ENCODE measurements at regions not wholly inside any gene's neighbourhood (a gene's known extent, or its start where the extent isn't known, plus 50 kb on each side); places are given as distances from the start of the nearest gene placed in this dataset.

- ChIA-PET CTCF (interaction anchor here (0.7 to 0.9 kb wide), 3 partner anchors 12 to 401 kb away, joined by 3 to 8 read pairs (median 5); no protein-coding TSS in a partner anchor), POLR2A (ENCODE audit: low non-redundant PET) (no interaction called here)
- TF ChIP-seq, protein P1, sequence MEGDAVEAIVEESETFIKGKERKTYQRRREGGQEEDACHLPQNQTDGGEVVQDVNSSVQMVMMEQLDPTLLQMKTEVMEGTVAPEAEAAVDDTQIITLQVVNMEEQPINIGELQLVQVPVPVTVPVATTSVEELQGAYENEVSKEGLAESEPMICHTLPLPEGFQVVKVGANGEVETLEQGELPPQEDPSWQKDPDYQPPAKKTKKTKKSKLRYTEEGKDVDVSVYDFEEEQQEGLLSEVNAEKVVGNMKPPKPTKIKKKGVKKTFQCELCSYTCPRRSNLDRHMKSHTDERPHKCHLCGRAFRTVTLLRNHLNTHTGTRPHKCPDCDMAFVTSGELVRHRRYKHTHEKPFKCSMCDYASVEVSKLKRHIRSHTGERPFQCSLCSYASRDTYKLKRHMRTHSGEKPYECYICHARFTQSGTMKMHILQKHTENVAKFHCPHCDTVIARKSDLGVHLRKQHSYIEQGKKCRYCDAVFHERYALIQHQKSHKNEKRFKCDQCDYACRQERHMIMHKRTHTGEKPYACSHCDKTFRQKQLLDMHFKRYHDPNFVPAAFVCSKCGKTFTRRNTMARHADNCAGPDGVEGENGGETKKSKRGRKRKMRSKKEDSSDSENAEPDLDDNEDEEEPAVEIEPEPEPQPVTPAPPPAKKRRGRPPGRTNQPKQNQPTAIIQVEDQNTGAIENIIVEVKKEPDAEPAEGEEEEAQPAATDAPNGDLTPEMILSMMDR (conservative IDR thresholded peaks at IDR 0.05; ENCODE audit: low read depth), result no peak
- no peak for DNase-seq (ENCODE audit: low spot score)
- H3K27ac ChIP-seq, result no peak overlapping the region
These were observed 74.7 kb upstream of the MDM1 start for GRCh38 chr12:68406911-68407310.

- TF ChIP-seq, protein P1 (conservative IDR thresholded peaks at IDR 0.05; ENCODE audit: low read depth), result no peak
- no peak overlapping the region for H3K27ac ChIP-seq
- no peak for DNase-seq (ENCODE audit: low spot score)
- ChIA-PET CTCF (interaction anchor here (0.6 kb wide), 1 partner anchor 375 kb away, joined by 3 read pairs; no protein-coding TSS in a partner anchor), POLR2A (ENCODE audit: low non-redundant PET) (no interaction called here)
These were observed 78.0 kb upstream of the MDM1 start for GRCh38 chr12:68410018-68410660.

DNA sequence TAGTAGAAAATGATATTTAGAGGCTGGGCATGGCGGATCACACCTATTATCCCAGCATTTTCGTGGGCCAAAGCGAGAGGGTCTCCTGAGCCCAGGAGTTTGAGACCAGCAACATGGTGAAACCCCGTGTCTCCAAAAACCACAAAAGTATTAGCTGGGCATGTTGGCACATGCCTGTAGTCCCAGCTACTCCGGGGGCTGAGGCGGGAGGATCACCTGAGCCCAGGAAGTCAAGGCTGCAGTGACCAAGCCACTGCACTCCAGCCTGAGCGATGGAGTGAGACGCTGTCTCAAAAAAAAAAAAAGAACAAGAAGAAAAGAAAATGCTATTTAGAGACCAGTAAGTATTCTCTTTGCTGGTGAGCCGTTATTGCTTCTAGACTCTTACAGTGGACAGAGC is 79.2 kb upstream of the MDM1 start:
- POLR2A ChIA-PET (ENCODE audit: low non-redundant PET), result no interaction called here
- TF ChIP-seq, protein P1 (conservative IDR thresholded peaks at IDR 0.05; ENCODE audit: low read depth), result no peak
- no peak overlapping the region for H3K27ac ChIP-seq
- DNase-seq (ENCODE audit: low spot score), result no peak
- CTCF ChIA-PET, result interaction anchor here (0.6 to 0.9 kb wide), 2 partner anchors 34 to 146 kb away, joined by 3 to 4 read pairs; no protein-coding TSS in a partner anchor

DNA sequence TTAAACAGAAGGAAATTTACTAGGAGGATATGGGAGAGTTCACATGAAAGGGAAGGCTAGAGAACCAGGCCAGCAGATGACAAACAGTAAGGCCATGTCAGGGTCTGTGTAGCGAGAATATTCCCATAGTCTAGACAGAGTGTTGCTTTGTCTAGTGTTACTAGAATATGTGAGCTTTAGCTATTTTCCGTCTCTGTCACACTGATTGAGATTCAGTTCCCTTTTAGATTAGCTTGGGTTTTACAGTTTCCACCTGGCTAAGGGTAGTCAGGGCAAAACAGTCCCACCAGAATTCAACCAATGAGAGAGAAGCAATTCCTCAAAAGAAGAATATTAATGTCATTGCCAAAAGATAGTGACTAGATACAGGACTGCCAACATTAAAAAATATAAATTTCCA is 82.8 kb upstream of the MDM1 start:
- no peak overlapping the region for H3K27ac ChIP-seq
- DNase-seq (ENCODE audit: low spot score), result no peak
- ChIA-PET CTCF (no interaction called here), POLR2A (ENCODE audit: low non-redundant PET) (no interaction called here)
- TF ChIP-seq, protein P1 (conservative IDR thresholded peaks at IDR 0.05; ENCODE audit: low read depth), result no peak

- TF ChIP-seq, protein P1 (conservative IDR thresholded peaks at IDR 0.05; ENCODE audit: low read depth), result no peak
- CTCF ChIA-PET, result no interaction called here
- POLR2A ChIA-PET (ENCODE audit: low non-redundant PET), result no interaction called here
These were observed 84.2 kb upstream of the MDM1 start for GRCh38 chr12:68416350-68416749.

DNA sequence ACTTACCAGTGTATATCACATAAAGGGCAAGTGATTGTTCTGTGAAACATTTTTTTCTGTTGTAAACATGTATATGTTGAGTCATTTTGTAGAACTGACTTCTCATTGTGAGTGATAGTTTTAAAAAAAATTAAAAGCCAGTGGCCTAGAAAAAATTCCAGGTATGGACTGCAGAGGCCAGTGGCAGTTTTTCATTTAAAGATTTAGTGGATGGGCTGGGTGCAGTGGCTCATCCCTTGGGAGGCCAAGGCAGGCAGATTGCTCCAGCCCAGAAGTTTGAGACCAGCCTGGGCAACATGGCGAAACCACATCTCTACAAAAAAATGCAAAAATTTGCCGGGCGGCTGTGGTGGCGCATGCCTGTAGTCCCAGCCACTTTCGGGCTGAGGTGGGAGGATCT is 84.7 kb upstream of the MDM1 start:
- POLR2A ChIA-PET (ENCODE audit: low non-redundant PET), result no interaction called here
- DNase-seq (ENCODE audit: low spot score), result no peak
- CTCF ChIA-PET, result no interaction called here
- TF ChIP-seq, protein P1 (conservative IDR thresholded peaks at IDR 0.05; ENCODE audit: low read depth), result no peak
- H3K27ac ChIP-seq, result no peak overlapping the region

More at GRCh38 chr12:68416350-68416749, 84.2 kb upstream of the MDM1 start:
- DNase-seq (ENCODE audit: low spot score), result no peak
- H3K27ac ChIP-seq, result no peak overlapping the region

Measured in RWPE1 (cell line).